Transverse colon (tissue), 3 donors: ENCODE measurements at regions not wholly inside any gene's neighbourhood (a gene's known extent, or its start where the extent isn't known, plus 50 kb on each side); places are given as distances from the start of the nearest gene placed in this dataset.
"Not testable (repeated sequence)": the region's sequence is repeated elsewhere in the genome, so short reads cannot be mapped to it uniquely, and the experiment has no call there.

ENCODE experiments used
- POLR2A ChIP-seq: fragments of 450-650 bp; IDR thresholded peaks from one replicate; pipeline ENCODE4 v1.6.1; 2016; ENCODE audit warnings: antibody characterized with exemption, mild to moderate bottlenecking, moderate library complexity
- TF ChIP-seq, protein P1 (sequence below), 5 experiments: fragments of 200-600 bp in 3 of 5; fragments of 450-650 bp in 2 of 5; sonication (generic) in 3 of 5; IDR thresholded peaks; 1 replicate in 2 of 5; 2 replicates in 3 of 5; pipeline ENCODE4 v1.5.1; 2016 to 2017; ENCODE audit warnings: antibody characterized with exemption in 5 of 5, inconsistent platforms in 3 of 5, mild to moderate bottlenecking in 2 of 5, moderate library complexity in 1 of 5

DNA sequence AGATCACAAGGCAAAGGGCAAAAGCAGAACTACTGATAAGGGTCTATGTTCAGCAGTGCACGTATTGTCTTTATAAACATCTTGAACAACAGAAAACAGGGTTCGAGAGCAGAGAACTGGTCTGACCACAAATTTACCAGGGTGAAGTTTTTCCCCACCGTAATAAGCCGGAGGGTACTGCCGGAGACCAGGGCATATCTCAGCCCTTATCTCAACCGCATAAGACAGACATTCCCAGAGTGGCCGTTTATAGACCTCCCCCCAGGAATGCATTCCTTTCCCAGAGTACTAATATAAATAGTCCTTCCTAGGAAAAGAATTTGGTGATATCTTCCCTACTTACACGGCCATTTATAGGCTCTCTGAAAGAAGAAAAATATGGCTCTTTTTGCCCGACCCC is 71.0 kb downstream of the UGT2B4 start:
- not testable (repeated sequence) for TF ChIP-seq POLR2A
- TF ChIP-seq, protein P1, sequence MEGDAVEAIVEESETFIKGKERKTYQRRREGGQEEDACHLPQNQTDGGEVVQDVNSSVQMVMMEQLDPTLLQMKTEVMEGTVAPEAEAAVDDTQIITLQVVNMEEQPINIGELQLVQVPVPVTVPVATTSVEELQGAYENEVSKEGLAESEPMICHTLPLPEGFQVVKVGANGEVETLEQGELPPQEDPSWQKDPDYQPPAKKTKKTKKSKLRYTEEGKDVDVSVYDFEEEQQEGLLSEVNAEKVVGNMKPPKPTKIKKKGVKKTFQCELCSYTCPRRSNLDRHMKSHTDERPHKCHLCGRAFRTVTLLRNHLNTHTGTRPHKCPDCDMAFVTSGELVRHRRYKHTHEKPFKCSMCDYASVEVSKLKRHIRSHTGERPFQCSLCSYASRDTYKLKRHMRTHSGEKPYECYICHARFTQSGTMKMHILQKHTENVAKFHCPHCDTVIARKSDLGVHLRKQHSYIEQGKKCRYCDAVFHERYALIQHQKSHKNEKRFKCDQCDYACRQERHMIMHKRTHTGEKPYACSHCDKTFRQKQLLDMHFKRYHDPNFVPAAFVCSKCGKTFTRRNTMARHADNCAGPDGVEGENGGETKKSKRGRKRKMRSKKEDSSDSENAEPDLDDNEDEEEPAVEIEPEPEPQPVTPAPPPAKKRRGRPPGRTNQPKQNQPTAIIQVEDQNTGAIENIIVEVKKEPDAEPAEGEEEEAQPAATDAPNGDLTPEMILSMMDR (IDR thresholded peaks at IDR 0.05): not testable (repeated sequence)
